HEK293 (cell line): ENCODE measurements at regions not wholly inside any gene's neighbourhood (a gene's known extent, or its start where the extent isn't known, plus 50 kb on each side); places are given as distances from the start of the nearest gene placed in this dataset.

Source experiments
- CTCF ChIP-seq: fragments of 450-650 bp; formaldehyde crosslinking; IDR thresholded peaks from 2 replicates; pipeline ENCODE4 v1.5.1; 2016; ENCODE audit warnings: missing biosample characterization, missing genetic modification characterization
- ZBTB48 ChIP-seq: fragments of 450-650 bp; formaldehyde crosslinking; IDR thresholded peaks from 2 replicates; pipeline ENCODE4 v1.5.1; 2016; ENCODE audit warnings: missing biosample characterization, missing genetic modification characterization
- ZNF169 ChIP-seq: fragments of 450-650 bp; formaldehyde crosslinking; IDR thresholded peaks from 2 replicates; pipeline ENCODE4 v1.5.1; 2016; ENCODE audit warnings: missing biosample characterization, missing genetic modification characterization

DNA sequence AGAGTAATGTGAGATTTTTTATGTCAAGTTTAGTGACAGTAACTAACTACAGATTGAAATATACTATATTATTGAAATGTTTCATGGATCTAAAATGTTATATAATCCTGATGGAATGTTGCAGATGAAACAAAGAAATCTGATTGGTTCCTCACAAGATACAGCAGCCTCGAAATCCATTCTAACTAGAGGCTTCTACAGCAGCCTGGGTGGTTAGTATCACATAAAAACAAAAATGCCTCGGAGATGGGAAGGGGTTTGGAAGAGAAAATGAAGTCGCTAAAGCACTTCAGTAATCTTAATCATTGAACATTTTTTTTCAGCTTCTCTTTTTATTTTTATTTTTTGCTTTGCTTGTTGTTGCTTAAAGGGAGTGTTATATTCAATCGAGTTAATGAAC, 75.2 kb downstream of the TANC2 start:
- TF ChIP-seq CTCF (tag by site-specific recombination) (no peak), ZNF169 (tag by site-specific recombination) (no peak), ZBTB48 (no peak)
